ENCODE measurements at regions not wholly inside any gene's neighbourhood (a gene's known extent, or its start where the extent isn't known, plus 50 kb on each side); places are given as distances from the start of the nearest gene placed in this dataset.

DNA sequence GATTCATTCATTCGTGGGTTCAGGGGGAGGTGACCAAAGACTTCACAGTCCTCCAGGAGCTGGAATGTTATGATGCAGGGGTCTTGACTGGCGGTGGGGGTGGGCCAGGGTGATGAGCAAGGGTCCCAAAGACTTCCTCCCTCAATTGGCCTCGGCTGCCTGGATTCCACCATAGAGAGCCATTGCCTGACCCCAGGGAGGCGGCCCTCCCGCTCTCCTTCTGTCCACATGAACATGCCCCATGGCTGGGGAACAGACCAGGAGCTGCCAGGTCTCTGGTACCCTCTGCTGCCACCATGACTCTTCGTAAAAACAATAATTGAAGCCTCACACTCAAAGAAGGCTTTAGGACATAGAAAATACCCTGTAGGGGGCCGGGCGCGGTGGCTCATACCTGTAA, 102.5 kb upstream of the CASZ1 start:
- TF ChIP-seq RARB (CRISPR knock-in tag; IDR thresholded peaks at IDR 0.05) (no peak), PPARA (CRISPR knock-in tag; IDR thresholded peaks at IDR 0.05; ENCODE audit: borderline replicate concordance) (no peak), ZFP3 (CRISPR knock-in tag; IDR thresholded peaks at IDR 0.05) (no peak), TOX (CRISPR knock-in tag; IDR thresholded peaks at IDR 0.05; ENCODE audit: borderline replicate concordance) (no peak), ISL1 (CRISPR knock-in tag; IDR thresholded peaks at IDR 0.05) (no peak), GLIS3 (CRISPR knock-in tag; IDR thresholded peaks at IDR 0.05) (no peak), ZNF8 (CRISPR knock-in tag; IDR thresholded peaks at IDR 0.05) (no peak)
- TF ChIP-seq, protein P1, sequence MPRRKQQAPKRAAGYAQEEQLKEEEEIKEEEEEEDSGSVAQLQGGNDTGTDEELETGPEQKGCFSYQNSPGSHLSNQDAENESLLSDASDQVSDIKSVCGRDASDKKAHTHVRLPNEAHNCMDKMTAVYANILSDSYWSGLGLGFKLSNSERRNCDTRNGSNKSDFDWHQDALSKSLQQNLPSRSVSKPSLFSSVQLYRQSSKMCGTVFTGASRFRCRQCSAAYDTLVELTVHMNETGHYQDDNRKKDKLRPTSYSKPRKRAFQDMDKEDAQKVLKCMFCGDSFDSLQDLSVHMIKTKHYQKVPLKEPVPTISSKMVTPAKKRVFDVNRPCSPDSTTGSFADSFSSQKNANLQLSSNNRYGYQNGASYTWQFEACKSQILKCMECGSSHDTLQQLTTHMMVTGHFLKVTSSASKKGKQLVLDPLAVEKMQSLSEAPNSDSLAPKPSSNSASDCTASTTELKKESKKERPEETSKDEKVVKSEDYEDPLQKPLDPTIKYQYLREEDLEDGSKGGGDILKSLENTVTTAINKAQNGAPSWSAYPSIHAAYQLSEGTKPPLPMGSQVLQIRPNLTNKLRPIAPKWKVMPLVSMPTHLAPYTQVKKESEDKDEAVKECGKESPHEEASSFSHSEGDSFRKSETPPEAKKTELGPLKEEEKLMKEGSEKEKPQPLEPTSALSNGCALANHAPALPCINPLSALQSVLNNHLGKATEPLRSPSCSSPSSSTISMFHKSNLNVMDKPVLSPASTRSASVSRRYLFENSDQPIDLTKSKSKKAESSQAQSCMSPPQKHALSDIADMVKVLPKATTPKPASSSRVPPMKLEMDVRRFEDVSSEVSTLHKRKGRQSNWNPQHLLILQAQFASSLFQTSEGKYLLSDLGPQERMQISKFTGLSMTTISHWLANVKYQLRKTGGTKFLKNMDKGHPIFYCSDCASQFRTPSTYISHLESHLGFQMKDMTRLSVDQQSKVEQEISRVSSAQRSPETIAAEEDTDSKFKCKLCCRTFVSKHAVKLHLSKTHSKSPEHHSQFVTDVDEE (CRISPR knock-in tag; IDR thresholded peaks at IDR 0.05) = no peak
- ATAC-seq = no peak

DNA sequence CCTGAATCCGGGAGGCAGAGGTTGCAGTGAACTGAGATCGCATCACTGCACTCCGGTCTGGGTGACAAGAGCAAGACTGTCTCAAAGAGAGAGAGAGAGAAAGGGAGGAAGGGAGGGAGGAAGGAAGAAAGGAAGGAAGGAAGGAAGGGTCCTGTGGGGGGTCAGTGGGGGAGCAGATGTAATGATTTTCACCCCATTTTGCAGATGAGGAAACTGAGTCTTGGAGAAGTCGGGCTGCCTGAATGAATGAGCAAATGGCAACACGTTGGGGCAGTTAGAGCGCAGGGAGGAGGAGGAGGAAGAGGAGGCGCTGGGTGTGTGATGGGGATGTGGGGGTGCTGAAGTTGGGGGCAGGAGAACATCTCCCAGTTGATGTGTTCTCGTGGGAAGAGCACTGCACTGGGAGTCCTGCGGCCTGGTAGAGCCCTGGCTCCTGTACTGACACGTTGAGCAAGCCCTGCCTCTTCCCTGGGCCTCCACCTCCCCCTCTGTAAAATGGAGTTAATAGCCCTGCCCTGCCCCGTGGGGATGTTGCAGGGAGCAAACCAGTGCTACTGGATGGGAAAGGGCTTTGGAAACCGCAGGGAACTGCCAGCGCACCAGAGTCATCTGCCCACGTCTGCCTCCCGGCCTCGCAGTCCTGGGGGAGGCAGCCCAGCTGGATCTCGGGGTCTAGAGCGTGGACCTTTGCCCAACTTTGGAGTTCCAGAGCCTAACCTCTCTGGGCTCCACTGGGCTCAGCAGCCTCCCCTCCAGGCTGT, 103.2 kb upstream of the CASZ1 start:
- TF ChIP-seq ZNF565 (CRISPR knock-in tag; conservative IDR thresholded peaks at IDR 0.05; ENCODE audit: low read depth) (no peak), ZFP30 (CRISPR knock-in tag; IDR thresholded peaks at IDR 0.05) (no peak), TOX (CRISPR knock-in tag; IDR thresholded peaks at IDR 0.05; ENCODE audit: borderline replicate concordance) (no peak), ZFP3 (CRISPR knock-in tag; IDR thresholded peaks at IDR 0.05) (no peak)
- TF ChIP-seq, protein P2, sequence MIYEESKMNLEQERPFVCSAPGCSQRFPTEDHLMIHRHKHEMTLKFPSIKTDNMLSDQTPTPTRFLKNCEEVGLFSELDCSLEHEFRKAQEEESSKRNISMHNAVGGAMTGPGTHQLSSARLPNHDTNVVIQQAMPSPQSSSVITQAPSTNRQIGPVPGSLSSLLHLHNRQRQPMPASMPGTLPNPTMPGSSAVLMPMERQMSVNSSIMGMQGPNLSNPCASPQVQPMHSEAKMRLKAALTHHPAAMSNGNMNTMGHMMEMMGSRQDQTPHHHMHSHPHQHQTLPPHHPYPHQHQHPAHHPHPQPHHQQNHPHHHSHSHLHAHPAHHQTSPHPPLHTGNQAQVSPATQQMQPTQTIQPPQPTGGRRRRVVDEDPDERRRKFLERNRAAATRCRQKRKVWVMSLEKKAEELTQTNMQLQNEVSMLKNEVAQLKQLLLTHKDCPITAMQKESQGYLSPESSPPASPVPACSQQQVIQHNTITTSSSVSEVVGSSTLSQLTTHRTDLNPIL (CRISPR knock-in tag; IDR thresholded peaks at IDR 0.05; ENCODE audit: low read depth) = no peak
- no peak for ATAC-seq

DNA sequence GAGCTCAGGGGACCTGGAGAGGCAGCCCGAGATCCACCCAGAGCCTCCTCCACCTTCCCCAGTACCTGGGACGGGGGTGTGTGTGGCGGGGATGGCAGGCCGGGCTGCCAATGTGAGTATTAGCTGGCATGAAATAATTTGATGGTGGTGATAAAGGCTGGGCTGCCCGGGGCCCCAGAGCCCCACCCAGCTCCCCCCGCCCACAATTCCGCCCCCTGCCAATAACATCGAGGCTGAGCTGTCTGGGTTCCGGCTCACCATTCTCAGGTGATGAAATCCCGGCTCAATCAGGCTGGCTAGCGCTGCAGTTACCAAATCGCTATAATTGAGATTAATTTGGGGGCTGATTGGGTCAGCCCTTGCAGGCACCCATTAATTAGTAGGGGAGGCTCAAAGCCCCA, 103.8 kb upstream of the CASZ1 start:
- no peak for TF ChIP-seq ZNF8 (CRISPR knock-in tag; IDR thresholded peaks at IDR 0.05)
- TF ChIP-seq BACH2 (CRISPR knock-in tag; IDR thresholded peaks at IDR 0.05; ENCODE audit: borderline replicate concordance) = no peak
- no peak for TF ChIP-seq TOX (CRISPR knock-in tag; IDR thresholded peaks at IDR 0.05; ENCODE audit: borderline replicate concordance)
- no peak for TF ChIP-seq OSR1 (CRISPR knock-in tag; IDR thresholded peaks at IDR 0.05)
- TF ChIP-seq PPARA (CRISPR knock-in tag; IDR thresholded peaks at IDR 0.05; ENCODE audit: borderline replicate concordance) = no peak
- no peak for TF ChIP-seq ZC3H10 (CRISPR knock-in tag; IDR thresholded peaks at IDR 0.05)
- TF ChIP-seq, protein P3, sequence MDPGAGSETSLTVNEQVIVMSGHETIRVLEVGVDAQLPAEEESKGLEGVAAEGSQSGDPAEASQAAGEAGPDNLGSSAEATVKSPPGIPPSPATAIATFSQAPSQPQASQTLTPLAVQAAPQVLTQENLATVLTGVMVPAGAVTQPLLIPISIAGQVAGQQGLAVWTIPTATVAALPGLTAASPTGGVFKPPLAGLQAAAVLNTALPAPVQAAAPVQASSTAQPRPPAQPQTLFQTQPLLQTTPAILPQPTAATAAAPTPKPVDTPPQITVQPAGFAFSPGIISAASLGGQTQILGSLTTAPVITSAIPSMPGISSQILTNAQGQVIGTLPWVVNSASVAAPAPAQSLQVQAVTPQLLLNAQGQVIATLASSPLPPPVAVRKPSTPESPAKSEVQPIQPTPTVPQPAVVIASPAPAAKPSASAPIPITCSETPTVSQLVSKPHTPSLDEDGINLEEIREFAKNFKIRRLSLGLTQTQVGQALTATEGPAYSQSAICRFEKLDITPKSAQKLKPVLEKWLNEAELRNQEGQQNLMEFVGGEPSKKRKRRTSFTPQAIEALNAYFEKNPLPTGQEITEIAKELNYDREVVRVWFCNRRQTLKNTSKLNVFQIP (CRISPR knock-in tag; IDR thresholded peaks at IDR 0.05; ENCODE audit: borderline replicate concordance, low read depth) = no peak
- no peak for TF ChIP-seq CSDC2 (CRISPR knock-in tag; IDR thresholded peaks at IDR 0.05)
- TF ChIP-seq TCF4 (CRISPR knock-in tag; IDR thresholded peaks at IDR 0.05; ENCODE audit: borderline replicate concordance) = no peak
- TF ChIP-seq ISL1 (CRISPR knock-in tag; IDR thresholded peaks at IDR 0.05) = no peak
- TF ChIP-seq GLIS3 (CRISPR knock-in tag; IDR thresholded peaks at IDR 0.05) = no peak
- no peak for TF ChIP-seq SNAI2 (CRISPR knock-in tag; IDR thresholded peaks at IDR 0.05)
- TF ChIP-seq ZFP30 (CRISPR knock-in tag; IDR thresholded peaks at IDR 0.05) = no peak
- no peak for TF ChIP-seq ESRRG (CRISPR knock-in tag; IDR thresholded peaks at IDR 0.05)
- TF ChIP-seq, protein P4, sequence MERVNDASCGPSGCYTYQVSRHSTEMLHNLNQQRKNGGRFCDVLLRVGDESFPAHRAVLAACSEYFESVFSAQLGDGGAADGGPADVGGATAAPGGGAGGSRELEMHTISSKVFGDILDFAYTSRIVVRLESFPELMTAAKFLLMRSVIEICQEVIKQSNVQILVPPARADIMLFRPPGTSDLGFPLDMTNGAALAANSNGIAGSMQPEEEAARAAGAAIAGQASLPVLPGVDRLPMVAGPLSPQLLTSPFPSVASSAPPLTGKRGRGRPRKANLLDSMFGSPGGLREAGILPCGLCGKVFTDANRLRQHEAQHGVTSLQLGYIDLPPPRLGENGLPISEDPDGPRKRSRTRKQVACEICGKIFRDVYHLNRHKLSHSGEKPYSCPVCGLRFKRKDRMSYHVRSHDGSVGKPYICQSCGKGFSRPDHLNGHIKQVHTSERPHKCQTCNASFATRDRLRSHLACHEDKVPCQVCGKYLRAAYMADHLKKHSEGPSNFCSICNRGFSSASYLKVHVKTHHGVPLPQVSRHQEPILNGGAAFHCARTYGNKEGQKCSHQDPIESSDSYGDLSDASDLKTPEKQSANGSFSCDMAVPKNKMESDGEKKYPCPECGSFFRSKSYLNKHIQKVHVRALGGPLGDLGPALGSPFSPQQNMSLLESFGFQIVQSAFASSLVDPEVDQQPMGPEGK (CRISPR knock-in tag; IDR thresholded peaks at IDR 0.05; ENCODE audit: borderline replicate concordance) = no peak
- no peak for TF ChIP-seq ZNF565 (CRISPR knock-in tag; conservative IDR thresholded peaks at IDR 0.05; ENCODE audit: low read depth)
- TF ChIP-seq, protein P2 (CRISPR knock-in tag; IDR thresholded peaks at IDR 0.05; ENCODE audit: low read depth) = no peak
- no peak for ATAC-seq
